ENCODE measurements at regions not wholly inside any gene's neighbourhood (a gene's known extent, or its start where the extent isn't known, plus 50 kb on each side); places are given as distances from the start of the nearest gene placed in this dataset.

- no peak for TF ChIP-seq CTCF (IDR thresholded peaks at IDR 0.05; ENCODE audit: borderline replicate concordance, insufficient read depth, low read depth, low read length)
- H3K4me3 ChIP-seq (ENCODE audit: low read depth, low read length), result no peak overlapping the region
These were observed 547.2 kb upstream of the TMEFF2 start for GRCh38 chr2:192741889-192742288.

- no peak overlapping the region for H3K4me3 ChIP-seq (ENCODE audit: low read depth, low read length)
- no peak for TF ChIP-seq CTCF (IDR thresholded peaks at IDR 0.05; ENCODE audit: borderline replicate concordance, insufficient read depth, low read depth, low read length)
These were observed 540.7 kb upstream of the TMEFF2 start for GRCh38 chr2:192735447-192735846.

GRCh38 chr2:192729369-192729768, 534.6 kb upstream of the TMEFF2 start:
- H3K4me3 ChIP-seq (ENCODE audit: low read depth, low read length), result no peak overlapping the region
- no peak for TF ChIP-seq CTCF (IDR thresholded peaks at IDR 0.05; ENCODE audit: borderline replicate concordance, insufficient read depth, low read depth, low read length)

GRCh38 chr2:192725991-192726390, 531.3 kb upstream of the TMEFF2 start:
- H3K4me3 ChIP-seq (ENCODE audit: low read depth, low read length), result no peak overlapping the region
- TF ChIP-seq CTCF (IDR thresholded peaks at IDR 0.05; ENCODE audit: borderline replicate concordance, insufficient read depth, low read depth, low read length), result no peak

- no peak for TF ChIP-seq CTCF (IDR thresholded peaks at IDR 0.05; ENCODE audit: borderline replicate concordance, insufficient read depth, low read depth, low read length)
- H3K4me3 ChIP-seq (ENCODE audit: low read depth, low read length), result no peak overlapping the region
These were observed 524.9 kb upstream of the TMEFF2 start for GRCh38 chr2:192719629-192720028.

- no peak for TF ChIP-seq CTCF (IDR thresholded peaks at IDR 0.05; ENCODE audit: borderline replicate concordance, insufficient read depth, low read depth, low read length)
- H3K4me3 ChIP-seq (ENCODE audit: low read depth, low read length), result no peak overlapping the region
These were observed 523.6 kb upstream of the TMEFF2 start for GRCh38 chr2:192718340-192718739.

GRCh38 chr2:192700934-192701333, 506.2 kb upstream of the TMEFF2 start:
- TF ChIP-seq CTCF (IDR thresholded peaks at IDR 0.05; ENCODE audit: borderline replicate concordance, insufficient read depth, low read depth, low read length), result no peak

More at GRCh38 chr2:192700934-192701333, 506.2 kb upstream of the TMEFF2 start:
- no peak overlapping the region for H3K4me3 ChIP-seq (ENCODE audit: low read depth, low read length)
